ENCODE measurements at regions not wholly inside any gene's neighbourhood (a gene's known extent, or its start where the extent isn't known, plus 50 kb on each side); places are given as distances from the start of the nearest gene placed in this dataset.
"Not testable (repeated sequence)": the region's sequence is repeated elsewhere in the genome, so short reads cannot be mapped to it uniquely, and the experiment has no call there.

- no peak for DNase-seq
Measured at GRCh38 chr2:234272069-234272850, 221.8 kb downstream of the SPP2 start.

- DNase-seq: no peak
Measured at GRCh38 chr2:234271338-234271737, 220.8 kb downstream of the SPP2 start.

GRCh38 chr2:234269769-234270204 is 219.3 kb downstream of the SPP2 start:
- DNase-seq: no peak

GRCh38 chr2:234267534-234267933 is 217.0 kb downstream of the SPP2 start:
- DNase-seq: no peak

- no peak for DNase-seq
Measured at GRCh38 chr2:234266952-234267351, 216.4 kb downstream of the SPP2 start.

GRCh38 chr2:234265206-234265605 is 214.7 kb downstream of the SPP2 start:
- no peak for DNase-seq

GRCh38 chr2:234261736-234262135 is 211.2 kb downstream of the SPP2 start:
- DNase-seq: no peak

- no peak for DNase-seq
Measured at GRCh38 chr2:234259440-234259839, 208.9 kb downstream of the SPP2 start.

- no peak for DNase-seq
Measured at GRCh38 chr2:234258562-234259141, 208.2 kb downstream of the SPP2 start.

GRCh38 chr2:234257859-234258561 is 207.5 kb downstream of the SPP2 start:
- DNase-seq: no peak

- DNase-seq: no peak
Measured at GRCh38 chr2:234256516-234256915, 206.0 kb downstream of the SPP2 start.

GRCh38 chr2:234254783-234255521 is 204.4 kb downstream of the SPP2 start:
- DNase-seq: no peak

GRCh38 chr2:234252772-234253171 is 202.3 kb downstream of the SPP2 start:
- DNase-seq: no peak

- no peak for DNase-seq
Measured at GRCh38 chr2:234251326-234252271, 201.1 kb downstream of the SPP2 start.

GRCh38 chr2:234250926-234251325 is 200.4 kb downstream of the SPP2 start:
- no peak for DNase-seq

GRCh38 chr2:234249873-234250272 is 199.4 kb downstream of the SPP2 start:
- no peak for DNase-seq

GRCh38 chr2:234249034-234249735 is 198.7 kb downstream of the SPP2 start:
- no peak for DNase-seq

- not testable (repeated sequence) for DNase-seq
Measured at GRCh38 chr2:234248213-234248710, 197.8 kb downstream of the SPP2 start.

GRCh38 chr2:234247453-234248180 is 197.1 kb downstream of the SPP2 start:
- DNase-seq: no peak

- DNase-seq: no peak
Measured at GRCh38 chr2:234245945-234246344, 195.4 kb downstream of the SPP2 start.
